Naive thymus-derived CD4-positive, alpha-beta T cell (primary cell): ENCODE measurements at regions not wholly inside any gene's neighbourhood (a gene's known extent, or its start where the extent isn't known, plus 50 kb on each side); places are given as distances from the start of the nearest gene placed in this dataset.

ENCODE experiments used
- ATAC-seq: fragments of 150-1000 bp; cut with Tn5 transposase; 2 replicates; pipeline ENCODE4 v1.10.0; 2021; ENCODE audit warnings: mild to moderate bottlenecking, moderate library complexity
- CTCF ChIA-PET: fragments of 350-600 bp; sonication (Branson Sonifier 250); formaldehyde crosslinking; loops from one replicate; lab custom pipeline; 2021; ENCODE audit warnings: antibody characterized with exemption; lab: Charles Lee
- POLR2A ChIA-PET: fragments of 350-600 bp; sonication (Branson Sonifier 250); formaldehyde crosslinking; loops from one replicate; lab custom pipeline; 2021; ENCODE audit warnings: antibody characterized with exemption, inconsistent platforms; lab: Charles Lee
- DNase-seq, 9 donors: peaks; one replicate each; pipeline versions ENCODE4 v3.0.0 to v3.0.0-alpha.2; 2020 to 2022; ENCODE audit warnings: mixed read lengths in 1 of 9
- H3K27ac ChIP-seq: one replicate; pipeline ENCODE4 v1.7.0; 2013; ENCODE audit warnings: mild to moderate bottlenecking, low read depth, low read length, moderate library complexity
- H3K27me3 ChIP-seq, 2 donors: one replicate each; pipeline ENCODE4 v1.7.0; 2013; ENCODE audit warnings: low read length in 2 of 2, mild to moderate bottlenecking in 2 of 2, moderate library complexity in 2 of 2; ENCODE audit not compliant: control insufficient read depth in 2 of 2, insufficient read depth in 2 of 2
- H3K36me3 ChIP-seq, 3 experiments: 1 replicate in 2 of 3; 2 replicates in 1 of 3; pipeline ENCODE4 v1.7.0; 2013; ENCODE audit warnings: low read length in 3 of 3, mild to moderate bottlenecking in 3 of 3, moderate library complexity in 1 of 3; ENCODE audit not compliant: insufficient read depth in 3 of 3, control insufficient read depth in 2 of 3
- H3K4me1 ChIP-seq, 2 donors: one replicate each; pipeline ENCODE4 v1.7.0; 2013; ENCODE audit warnings: low read length in 2 of 2, mild to moderate bottlenecking in 2 of 2, moderate library complexity in 1 of 2; ENCODE audit not compliant: control insufficient read depth in 2 of 2, insufficient read depth in 2 of 2
- H3K4me3 ChIP-seq: 2 replicates; pipeline ENCODE4 v1.7.0; 2013; ENCODE audit warnings: mild to moderate bottlenecking, low read length
- H3K9me3 ChIP-seq, 3 experiments: 1 replicate in 2 of 3; 2 replicates in 1 of 3; pipeline ENCODE4 v1.7.0; 2013; ENCODE audit warnings: low read length in 3 of 3; ENCODE audit not compliant: control insufficient read depth in 2 of 3
- H3K27ac Mint-ChIP-seq, 9 donors: one replicate each; pipeline ENCODE4 v1.8.0; 2020 to 2022; ENCODE audit warnings: mixed read lengths in 9 of 9, mild to moderate bottlenecking in 8 of 9, moderate library complexity in 5 of 9, inconsistent platforms in 2 of 9
- H3K27me3 Mint-ChIP-seq, 5 donors: one replicate each; pipeline ENCODE4 v1.8.0; 2021 to 2022; ENCODE audit warnings: mixed read lengths in 5 of 5, mild to moderate bottlenecking in 1 of 5
- H3K36me3 Mint-ChIP-seq, 5 donors: one replicate each; pipeline ENCODE4 v1.8.0; 2020 to 2022; ENCODE audit warnings: mixed read lengths in 5 of 5, mild to moderate bottlenecking in 3 of 5, inconsistent platforms in 1 of 5
- H3K4me1 Mint-ChIP-seq, 7 donors: one replicate each; pipeline ENCODE4 v1.8.0; 2020 to 2022; ENCODE audit warnings: mixed read lengths in 7 of 7, mild to moderate bottlenecking in 3 of 7, inconsistent platforms in 1 of 7
- H3K4me3 Mint-ChIP-seq, 10 donors: one replicate each; pipeline ENCODE4 v1.8.0; 2020 to 2022; ENCODE audit warnings: mild to moderate bottlenecking in 10 of 10, mixed read lengths in 10 of 10, moderate library complexity in 6 of 10, inconsistent platforms in 2 of 10
- H3K9me3 Mint-ChIP-seq, 11 donors: one replicate each; pipeline ENCODE4 v1.8.0; 2020 to 2022; ENCODE audit warnings: mixed read lengths in 11 of 11, mild to moderate bottlenecking in 4 of 11, inconsistent platforms in 1 of 11, moderate library complexity in 1 of 11
- intact Hi-C, 2 donors: fragments of 100-400 bp; cut with micrococcal nuclease; formaldehyde crosslinking; loops; one replicate each; pipeline ENCODE4 v1.15.1; 2023

DNA sequence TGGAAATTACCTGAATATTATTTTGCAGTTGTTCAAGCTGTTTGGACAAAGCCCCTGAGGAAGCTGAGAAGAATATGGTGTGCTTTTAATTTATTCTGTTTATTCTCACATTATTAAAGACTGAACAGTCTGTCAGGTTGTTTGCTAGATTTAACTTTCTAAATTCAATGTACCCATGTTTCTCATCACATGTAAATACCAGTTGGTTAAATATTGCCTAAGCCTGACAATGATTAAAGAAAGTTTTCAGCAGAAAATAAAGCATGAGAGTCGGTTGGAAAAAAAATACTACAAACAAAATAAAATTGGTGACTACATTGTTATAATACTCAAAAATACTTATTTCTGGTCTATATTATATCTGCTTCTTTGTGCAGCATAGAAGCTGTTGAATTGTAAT lies 1974.7 kb downstream of the ARAP2 start:
- intact Hi-C loops, result no loop called here

DNA sequence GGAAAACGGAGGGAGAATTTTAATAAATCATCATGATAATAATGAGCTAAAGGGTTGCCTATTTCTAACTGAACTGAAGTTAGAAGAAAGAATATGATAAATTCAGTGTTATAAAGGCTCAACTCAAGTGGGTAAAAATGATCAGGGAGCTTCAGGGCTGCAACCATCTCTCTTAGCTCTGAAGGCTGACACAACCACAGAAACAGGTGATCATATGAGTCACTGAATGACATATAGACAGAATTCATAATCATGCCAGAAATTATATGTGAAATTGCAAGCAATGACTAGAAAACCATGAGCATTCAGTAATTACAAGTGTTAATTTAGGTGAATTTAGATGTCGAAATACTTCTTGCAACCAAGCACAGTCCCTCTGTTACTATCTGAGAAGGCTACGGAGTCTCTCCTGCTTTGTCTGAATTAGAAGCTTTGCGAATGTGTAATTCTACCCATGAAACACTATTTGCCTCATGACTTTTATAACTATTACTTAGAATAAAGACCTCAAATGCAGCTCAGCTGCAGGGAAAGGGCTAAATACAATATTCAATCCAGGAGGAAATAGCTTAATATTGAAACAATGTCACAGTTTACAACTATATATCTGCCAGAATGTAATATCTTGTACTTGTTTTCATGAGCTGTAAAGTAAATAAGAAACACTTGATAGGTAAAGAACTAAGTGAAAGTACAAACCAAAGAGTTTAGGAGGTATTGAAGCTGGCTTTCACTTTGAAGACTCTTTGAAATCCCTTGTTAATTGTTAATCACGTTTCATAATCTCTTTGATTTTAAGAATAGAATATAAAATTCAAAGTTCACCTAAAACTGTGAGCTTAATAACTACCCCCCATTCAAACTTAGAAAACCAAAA lies 1972.6 kb downstream of the ARAP2 start:
- intact Hi-C loops, result no loop called here
- Histone ChIP-seq H3K27me3 (no peaks in the 10 kb centered on the region), H3K9me3 (no peaks in the 10 kb centered on the region), H3K36me3 (no peaks in the 10 kb centered on the region), H3K27ac (no peak overlapping the region), H3K4me3 (no peak overlapping the region), H3K4me1 (no peaks in the 10 kb centered on the region)
- CTCF ChIA-PET, result no interaction called here
- H3K4me1 Mint-ChIP-seq, result no peaks in the 10 kb centered on the region
- no peak for DNase-seq
- POLR2A ChIA-PET, result no interaction called here
- H3K27me3 Mint-ChIP-seq, result no peaks in the 10 kb centered on the region
- H3K27ac Mint-ChIP-seq, result no peak overlapping the region
- ATAC-seq, result no peak
- H3K36me3 Mint-ChIP-seq, result peaks cover 0 to 4% (median 0%) of the 10 kb centered on the region in 5 donors
- no peak overlapping the region for H3K4me3 Mint-ChIP-seq
- peaks cover 1 to 42% (median 10%) of the 10 kb centered on the region in 11 donors for H3K9me3 Mint-ChIP-seq

More for the DNA sequence above, 1974.7 kb downstream of the ARAP2 start:
- Mint-ChIP-seq H3K4me3 (no peak overlapping the region), H3K36me3 (peaks cover 0 to 4% (median 0%) of the 10 kb centered on the region in 5 donors), H3K27me3 (no peaks in the 10 kb centered on the region), H3K4me1 (no peaks in the 10 kb centered on the region), H3K9me3 (peaks cover 2 to 39% (median 9%) of the 10 kb centered on the region in 11 donors), H3K27ac (no peak overlapping the region)
- H3K27me3 ChIP-seq, result no peaks in the 10 kb centered on the region
- CTCF ChIA-PET, result no interaction called here
- ATAC-seq (no peak), DNase-seq (no peak)
- H3K4me1 ChIP-seq, result no peaks in the 10 kb centered on the region
- no peaks in the 10 kb centered on the region for H3K36me3 ChIP-seq
- POLR2A ChIA-PET, result no interaction called here
- no peak overlapping the region for H3K4me3 ChIP-seq
- H3K9me3 ChIP-seq, result no peaks in the 10 kb centered on the region
- no peak overlapping the region for H3K27ac ChIP-seq

DNA sequence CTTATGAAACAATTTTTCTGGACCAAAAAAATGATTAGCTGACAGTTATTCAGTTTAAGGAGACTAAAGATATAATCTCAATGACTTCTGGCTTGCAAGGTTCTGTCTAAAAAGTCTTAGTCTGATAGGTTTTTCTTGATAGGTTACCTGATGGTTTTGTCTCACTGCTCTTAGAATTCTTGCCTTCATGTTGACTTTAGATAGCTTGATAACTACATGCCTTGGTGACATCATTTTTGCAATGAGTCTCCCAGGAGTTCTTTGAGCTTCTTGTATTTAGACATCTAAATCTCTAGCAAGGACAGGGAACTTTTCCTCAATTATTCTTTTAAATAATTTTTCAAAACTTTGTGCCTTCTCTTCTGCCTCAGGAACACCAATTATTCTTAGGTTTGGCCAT lies 1965.3 kb downstream of the ARAP2 start:
- H3K4me3 ChIP-seq, result no peak overlapping the region
- no peaks in the 10 kb centered on the region for H3K36me3 ChIP-seq
- H3K27ac ChIP-seq, result no peak overlapping the region
- ChIA-PET POLR2A (no interaction called here), CTCF (no interaction called here)
- Mint-ChIP-seq H3K36me3 (no peaks in the 10 kb centered on the region), H3K27me3 (no peaks in the 10 kb centered on the region), H3K9me3 (peaks cover 0 to 22% (median 5%) of the 10 kb centered on the region in 11 donors), H3K4me3 (no peak overlapping the region), H3K27ac (no peak overlapping the region), H3K4me1 (no peaks in the 10 kb centered on the region)
- no peaks in the 10 kb centered on the region for H3K27me3 ChIP-seq
- no peak for ATAC-seq
- DNase-seq, result no peak
- intact Hi-C loops, result no loop called here
- no peaks in the 10 kb centered on the region for H3K4me1 ChIP-seq
- H3K9me3 ChIP-seq, result no peaks in the 10 kb centered on the region

DNA sequence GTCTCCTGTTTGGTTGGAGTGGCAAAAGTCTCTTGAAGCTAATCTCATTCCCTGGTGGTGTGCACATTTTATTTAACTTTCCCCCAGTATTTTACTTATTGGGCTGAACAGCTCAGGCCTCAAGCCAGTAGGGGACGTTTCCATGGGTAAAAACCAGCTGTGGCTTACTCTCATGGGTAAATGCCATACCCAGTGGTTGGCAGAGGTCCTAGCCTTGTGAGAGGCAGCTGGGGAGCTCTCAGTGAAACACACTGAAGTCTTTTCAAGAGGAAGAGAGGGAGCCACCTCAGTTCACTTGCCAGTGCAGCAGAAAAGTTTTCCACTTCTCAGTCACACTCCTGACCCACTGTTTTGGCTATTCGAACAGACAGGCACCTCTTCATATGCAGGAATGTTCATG lies 1964.2 kb downstream of the ARAP2 start:
- no peak overlapping the region for H3K27ac ChIP-seq
- no peak for ATAC-seq
- ChIA-PET POLR2A (no interaction called here), CTCF (no interaction called here)
- H3K9me3 ChIP-seq, result no peaks in the 10 kb centered on the region
- no peaks in the 10 kb centered on the region for H3K27me3 Mint-ChIP-seq
- no peak for DNase-seq
- intact Hi-C loops, result no loop called here
- no peaks in the 10 kb centered on the region for H3K4me1 Mint-ChIP-seq
- H3K36me3 Mint-ChIP-seq, result no peaks in the 10 kb centered on the region
- no peaks in the 10 kb centered on the region for H3K4me1 ChIP-seq
- H3K4me3 ChIP-seq, result no peak overlapping the region
- H3K36me3 ChIP-seq, result no peaks in the 10 kb centered on the region
- no peak overlapping the region for H3K27ac Mint-ChIP-seq
- no peak overlapping the region for H3K4me3 Mint-ChIP-seq
- peaks cover 0 to 21% (median 4%) of the 10 kb centered on the region in 11 donors for H3K9me3 Mint-ChIP-seq
- H3K27me3 ChIP-seq, result no peaks in the 10 kb centered on the region

DNA sequence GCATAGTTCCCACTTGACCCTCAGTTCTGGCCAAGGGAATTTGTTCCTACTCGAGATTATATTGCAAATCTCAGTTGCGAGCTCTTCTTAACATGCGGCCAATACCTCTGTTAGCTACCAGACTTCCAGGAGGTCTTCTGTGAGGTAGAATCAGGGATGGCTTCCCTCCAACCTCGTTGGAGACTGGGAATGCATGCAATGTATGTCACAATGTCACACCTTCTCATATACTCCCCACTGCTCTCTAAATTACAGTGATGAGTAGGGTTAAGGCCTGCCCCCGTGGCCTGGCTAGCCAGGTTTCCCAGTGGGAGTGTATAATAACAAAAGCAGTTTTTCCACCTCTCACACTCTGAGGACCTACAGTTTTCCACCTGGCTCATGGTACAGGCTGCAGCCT lies 1962.5 kb downstream of the ARAP2 start:
- no peak for DNase-seq
- Histone ChIP-seq H3K36me3 (no peaks in the 10 kb centered on the region), H3K27me3 (no peaks in the 10 kb centered on the region), H3K9me3 (no peaks in the 10 kb centered on the region), H3K4me3 (no peak overlapping the region), H3K27ac (no peak overlapping the region), H3K4me1 (no peaks in the 10 kb centered on the region)
- Mint-ChIP-seq H3K27ac (no peak overlapping the region), H3K4me3 (no peak overlapping the region), H3K4me1 (no peaks in the 10 kb centered on the region), H3K9me3 (peaks cover 0 to 13% (median 4%) of the 10 kb centered on the region in 11 donors), H3K27me3 (no peaks in the 10 kb centered on the region), H3K36me3 (no peaks in the 10 kb centered on the region)
- no peak for ATAC-seq
- POLR2A ChIA-PET, result no interaction called here
- intact Hi-C loops, result no loop called here
- CTCF ChIA-PET, result no interaction called here

DNA sequence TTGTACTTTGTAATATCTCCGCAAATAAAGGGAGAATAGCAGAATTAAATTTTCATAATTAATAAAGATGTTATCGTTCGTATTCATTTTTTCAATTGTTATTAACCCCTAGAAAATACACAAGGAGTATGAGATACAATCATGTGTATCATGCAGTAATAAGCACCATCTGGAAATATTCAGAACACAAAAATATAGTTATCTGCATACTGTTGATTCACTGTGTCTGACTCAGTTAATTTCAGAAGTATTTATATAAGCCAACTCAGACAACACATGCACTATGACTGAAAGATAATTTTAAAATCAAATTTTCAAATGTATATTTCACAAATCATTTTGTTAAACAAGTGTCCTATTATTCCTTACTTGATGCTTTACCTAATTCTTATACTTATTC lies 1954.8 kb downstream of the ARAP2 start:
- Mint-ChIP-seq H3K27ac (no peak overlapping the region), H3K9me3 (peaks cover 0 to 21% (median 0%) of the 10 kb centered on the region in 11 donors), H3K27me3 (no peaks in the 10 kb centered on the region), H3K4me1 (no peaks in the 10 kb centered on the region), H3K36me3 (no peaks in the 10 kb centered on the region), H3K4me3 (no peak overlapping the region)
- ATAC-seq, result no peak
- Histone ChIP-seq H3K4me3 (no peak overlapping the region), H3K9me3 (no peaks in the 10 kb centered on the region), H3K27me3 (no peaks in the 10 kb centered on the region), H3K27ac (no peak overlapping the region), H3K4me1 (no peaks in the 10 kb centered on the region), H3K36me3 (no peaks in the 10 kb centered on the region)
- DNase-seq, result no peak
- intact Hi-C loops, result no loop called here
- POLR2A ChIA-PET, result no interaction called here
- CTCF ChIA-PET, result no interaction called here

DNA sequence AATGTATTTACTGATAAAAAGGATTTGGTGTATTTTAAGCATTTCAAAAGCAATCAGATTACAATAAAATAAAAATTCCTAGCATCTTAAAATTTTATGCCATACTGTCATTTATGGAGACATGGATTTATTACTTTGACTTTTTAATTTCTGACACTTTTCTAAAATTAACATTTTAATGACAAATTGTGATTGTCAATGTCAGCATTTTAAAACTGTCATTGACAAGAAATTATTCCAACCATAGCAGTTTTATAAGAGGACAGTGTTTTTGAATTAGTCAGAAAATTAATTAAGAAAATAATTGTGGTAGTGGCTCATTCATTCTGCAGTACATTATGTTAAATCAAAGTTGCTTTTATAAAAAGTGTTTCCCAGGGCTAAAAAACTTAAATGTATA lies 1954.4 kb downstream of the ARAP2 start:
- ChIA-PET CTCF (no interaction called here), POLR2A (no interaction called here)
- Histone ChIP-seq H3K27ac (no peak overlapping the region), H3K4me1 (no peaks in the 10 kb centered on the region), H3K9me3 (no peaks in the 10 kb centered on the region), H3K36me3 (no peaks in the 10 kb centered on the region), H3K27me3 (no peaks in the 10 kb centered on the region), H3K4me3 (no peak overlapping the region)
- peaks cover 0 to 19% (median 0%) of the 10 kb centered on the region in 11 donors for H3K9me3 Mint-ChIP-seq
- no peaks in the 10 kb centered on the region for H3K27me3 Mint-ChIP-seq
- H3K27ac Mint-ChIP-seq, result no peak overlapping the region
- ATAC-seq (no peak), DNase-seq (no peak)
- no peaks in the 10 kb centered on the region for H3K4me1 Mint-ChIP-seq
- H3K36me3 Mint-ChIP-seq, result no peaks in the 10 kb centered on the region
- intact Hi-C loops, result no loop called here
- no peak overlapping the region for H3K4me3 Mint-ChIP-seq
